HG03095 (cell line): ENCODE measurements at regions not wholly inside any gene's neighbourhood (a gene's known extent, or its start where the extent isn't known, plus 50 kb on each side); places are given as distances from the start of the nearest gene placed in this dataset.
"Not testable (repeated sequence)": the region's sequence is repeated elsewhere in the genome, so short reads cannot be mapped to it uniquely, and the experiment has no call there.

Source experiments
- ATAC-seq: cut with Tn5 transposase; IDR thresholded peaks from one replicate; pipeline ENCODE4 v1.9.1; 2021; ENCODE audit warnings: moderate library complexity; ENCODE audit not compliant: unreplicated experiment

GRCh38 chr10:3396116-3396515, 223.5 kb upstream of the PITRM1 start:
- no peak for ATAC-seq

GRCh38 chr10:3395458-3395861, 222.9 kb upstream of the PITRM1 start:
- ATAC-seq, result no peak

GRCh38 chr10:3395041-3395440, 222.5 kb upstream of the PITRM1 start:
- ATAC-seq, result no peak

- no peak for ATAC-seq
These were observed 221.4 kb upstream of the PITRM1 start for GRCh38 chr10:3393958-3394357.

- no peak for ATAC-seq
These were observed 219.1 kb upstream of the PITRM1 start for GRCh38 chr10:3391657-3392056.

- ATAC-seq, result no peak
These were observed 216.5 kb upstream of the PITRM1 start for GRCh38 chr10:3389130-3389529.

- ATAC-seq, result no peak
These were observed 212.9 kb upstream of the PITRM1 start for GRCh38 chr10:3385487-3385886.

GRCh38 chr10:3382092-3382491, 209.5 kb upstream of the PITRM1 start:
- no peak for ATAC-seq

- ATAC-seq, result no peak
These were observed 207.9 kb upstream of the PITRM1 start for GRCh38 chr10:3380406-3381050.

GRCh38 chr10:3376631-3377030, 204.0 kb upstream of the PITRM1 start:
- ATAC-seq, result no peak

- ATAC-seq, result no peak
These were observed 202.9 kb upstream of the PITRM1 start for GRCh38 chr10:3375505-3375904.

- ATAC-seq, result no peak
These were observed 202.3 kb upstream of the PITRM1 start for GRCh38 chr10:3374914-3375313.

- not testable (repeated sequence) for ATAC-seq
These were observed 200.9 kb upstream of the PITRM1 start for GRCh38 chr10:3373374-3374027.

GRCh38 chr10:3372281-3372680, 199.7 kb upstream of the PITRM1 start:
- ATAC-seq, result no peak

- not testable (repeated sequence) for ATAC-seq
These were observed 199.0 kb upstream of the PITRM1 start for GRCh38 chr10:3371624-3372023.

GRCh38 chr10:3366735-3367405, 194.3 kb upstream of the PITRM1 start:
- no peak for ATAC-seq

GRCh38 chr10:3366043-3366442, 193.5 kb upstream of the PITRM1 start:
- ATAC-seq, result no peak

GRCh38 chr10:3365630-3366029, 193.0 kb upstream of the PITRM1 start:
- ATAC-seq, result no peak

- no peak for ATAC-seq
These were observed 192.3 kb upstream of the PITRM1 start for GRCh38 chr10:3364768-3365480.

- ATAC-seq, result no peak
These were observed 190.9 kb upstream of the PITRM1 start for GRCh38 chr10:3363311-3364045.

GRCh38 chr10:3362394-3362793, 189.8 kb upstream of the PITRM1 start:
- no peak for ATAC-seq
